H1 (cell line): ENCODE measurements at regions not wholly inside any gene's neighbourhood (a gene's known extent, or its start where the extent isn't known, plus 50 kb on each side); places are given as distances from the start of the nearest gene placed in this dataset.

Source experiments
- CTCF ChIA-PET: fragments of 300-600 bp; sonication (Branson Sonifier 250); formaldehyde crosslinking; loops from one replicate; lab custom pipeline; 2021; ENCODE audit not compliant: partially characterized antibody; lab: Charles Lee
- POLR2A ChIA-PET: fragments of 300-600 bp; sonication (Branson Sonifier 250); formaldehyde crosslinking; loops from one replicate; lab custom pipeline; 2021; ENCODE audit warnings: inconsistent platforms; ENCODE audit not compliant: partially characterized antibody; lab: Charles Lee
- DNase-seq, 2 experiments: peaks; one replicate each; pipeline versions ENCODE4 v3.0.0 to v3.0.0-alpha.2; 2010 to 2022; ENCODE audit warnings: low spot score in 2 of 2, low read depth in 1 of 2, mixed read lengths in 1 of 2
- FAIRE-seq: peaks from 2 replicates; lab custom pipeline; 2011; peaks lifted over from hg19 to GRCh38; lab: Jason Lieb, UNC
- H2AFZ ChIP-seq: 2 replicates; pipeline ENCODE4 v1.8.1; 2012; ENCODE audit warnings: low read length, inconsistent platforms
- H2AK5ac ChIP-seq: 2 replicates; pipeline ENCODE4 v1.6.1; 2013; ENCODE audit warnings: low read depth, low read length
- H2BK120ac ChIP-seq: replicated peaks from 2 replicates; pipeline ENCODE3; 2013; ENCODE audit warnings: low read depth, low read length, inconsistent platforms
- H2BK12ac ChIP-seq: 2 replicates; pipeline ENCODE4 v1.6.1; 2013; ENCODE audit warnings: low read depth, low read length
- H2BK15ac ChIP-seq: 2 replicates; pipeline ENCODE4 v1.6.1; 2013; ENCODE audit warnings: low read length
- H2BK20ac ChIP-seq: 2 replicates; pipeline ENCODE4 v1.6.1; 2013; ENCODE audit warnings: low read length
- H2BK5ac ChIP-seq: 2 replicates; pipeline ENCODE4 v1.6.1; 2013; ENCODE audit warnings: low read depth, low read length
- H3K14ac ChIP-seq: 2 replicates; pipeline ENCODE4 v1.6.1; 2013; ENCODE audit warnings: inconsistent platforms; ENCODE audit not compliant: insufficient read length
- H3K18ac ChIP-seq: 2 replicates; pipeline ENCODE4 v1.6.1; 2013; ENCODE audit warnings: low read length; ENCODE audit errors: extremely low read depth
- H3K23ac ChIP-seq: 2 replicates; pipeline ENCODE4 v1.6.1; 2013; ENCODE audit warnings: inconsistent platforms; ENCODE audit not compliant: insufficient read length
- H3K23me2 ChIP-seq: 2 replicates; pipeline ENCODE4 v1.6.1; 2013; ENCODE audit warnings: low read depth, low read length
- H3K27ac ChIP-seq: 2 replicates; pipeline ENCODE4 v1.6.1; 2011; ENCODE audit warnings: low read depth, low read length, inconsistent platforms
- H3K27me3 ChIP-seq, 4 experiments: replicated peaks in 1 of 4; 1 replicate in 1 of 4; 2 replicates in 3 of 4; pipeline versions ENCODE4 v1.6.1 to v1.8.1; 2011 to 2013; ENCODE audit warnings: low read length in 3 of 4, mild to moderate bottlenecking in 3 of 4, inconsistent platforms in 2 of 4, mixed read lengths in 2 of 4, moderate library complexity in 1 of 4; ENCODE audit not compliant: control insufficient read depth in 3 of 4, insufficient read depth in 3 of 4; ENCODE audit errors: extremely low read depth in 1 of 4
- H3K36me3 ChIP-seq, 4 experiments: 2 replicates each; pipeline versions ENCODE4 v1.6.1 to v1.8.1; 2011 to 2013; ENCODE audit warnings: mild to moderate bottlenecking in 4 of 4, low read length in 3 of 4, moderate library complexity in 2 of 4, control low read depth in 1 of 4, inconsistent platforms in 1 of 4; ENCODE audit not compliant: insufficient read depth in 4 of 4, control insufficient read depth in 2 of 4
- H3K4ac ChIP-seq: replicated peaks from 2 replicates; pipeline ENCODE3; 2013; ENCODE audit warnings: low read length, low read depth, mixed read lengths, inconsistent platforms; ENCODE audit not compliant: insufficient read length
- H3K4me1 ChIP-seq, 4 experiments: replicated peaks in 1 of 4; 1 replicate in 1 of 4; 2 replicates in 3 of 4; pipeline versions ENCODE4 v1.6.1 to v1.8.1; 2011 to 2013; ENCODE audit warnings: low read length in 3 of 4, inconsistent platforms in 2 of 4, mixed read lengths in 1 of 4; ENCODE audit not compliant: insufficient read depth in 4 of 4, control insufficient read depth in 3 of 4
- H3K4me2 ChIP-seq, 2 experiments: 2 replicates each; pipeline versions ENCODE4 v1.6.1 to v1.8.1; 2011 to 2013; ENCODE audit warnings: low read depth in 2 of 2, low read length in 2 of 2, control low read depth in 1 of 2, inconsistent platforms in 1 of 2, mild to moderate bottlenecking in 1 of 2; ENCODE audit not compliant: insufficient read depth in 1 of 2
- H3K4me3 ChIP-seq, 4 experiments: fragments of 200-600, 300-600 bp in 1 of 4; sonication (generic), shearing (Covaris generic), sonication (Bioruptor Twin) in 1 of 4; 2 replicates each; pipeline versions ENCODE4 v1.5.1 to v1.8.1; 2011 to 2016; ENCODE audit warnings: low read length in 4 of 4, low read depth in 3 of 4, control low read depth in 2 of 4, inconsistent platforms in 2 of 4, mild to moderate bottlenecking in 2 of 4, mixed read lengths in 1 of 4, moderate library complexity in 1 of 4; ENCODE audit not compliant: insufficient read depth in 2 of 4; ENCODE audit errors: extremely low read depth in 1 of 4
- H3K56ac ChIP-seq: replicated peaks from 2 replicates; pipeline ENCODE3; 2013; ENCODE audit warnings: low read depth, mild to moderate bottlenecking, mixed read lengths, low read length, inconsistent platforms; ENCODE audit not compliant: insufficient read length
- H3K79me1 ChIP-seq: 2 replicates; pipeline ENCODE4 v1.6.1; 2013; ENCODE audit warnings: low read depth, low read length, control low read depth
- H3K79me2 ChIP-seq, 2 experiments: 2 replicates each; pipeline versions ENCODE4 v1.6.1 to v1.8.1; 2012 to 2013; ENCODE audit warnings: low read length in 2 of 2, mild to moderate bottlenecking in 2 of 2, inconsistent platforms in 1 of 2; ENCODE audit not compliant: insufficient read depth in 2 of 2, control insufficient read depth in 1 of 2
- H3K9ac ChIP-seq, 4 experiments: replicated peaks in 1 of 4; 1 replicate in 1 of 4; 2 replicates in 3 of 4; pipeline versions ENCODE4 v1.6.1 to v1.8.1; 2011 to 2013; ENCODE audit warnings: low read depth in 3 of 4, low read length in 3 of 4, control low read depth in 2 of 4, mild to moderate bottlenecking in 2 of 4, moderate library complexity in 2 of 4, inconsistent platforms in 1 of 4; ENCODE audit errors: extremely low read depth in 1 of 4
- H3K9me3 ChIP-seq, 2 experiments: 2 replicates each; pipeline versions ENCODE4 v1.6.1 to v1.8.1; 2012 to 2013; ENCODE audit warnings: mild to moderate bottlenecking in 2 of 2, moderate library complexity in 2 of 2, control low read depth in 1 of 2, inconsistent platforms in 1 of 2, low read depth in 1 of 2, low read length in 1 of 2, mixed read lengths in 1 of 2; ENCODE audit not compliant: insufficient read depth in 2 of 2
- H4K20me1 ChIP-seq, 2 experiments: replicated peaks in 1 of 2; 2 replicates each; pipeline versions ENCODE3 to v1.8.1; 2011 to 2013; ENCODE audit warnings: inconsistent platforms in 2 of 2, low read length in 2 of 2, mild to moderate bottlenecking in 1 of 2; ENCODE audit not compliant: insufficient read depth in 2 of 2, control insufficient read depth in 1 of 2
- H4K5ac ChIP-seq: 2 replicates; pipeline ENCODE4 v1.6.1; 2013; ENCODE audit warnings: low read length, low read depth, mixed read lengths, inconsistent platforms; ENCODE audit not compliant: insufficient read length
- H4K8ac ChIP-seq: 2 replicates; pipeline ENCODE4 v1.8.0; 2013; ENCODE audit warnings: mild to moderate bottlenecking, moderate library complexity, low read length, inconsistent platforms; ENCODE audit not compliant: insufficient read depth; ENCODE audit errors: extremely low read depth
- H4K91ac ChIP-seq: replicated peaks from 2 replicates; pipeline ENCODE3; 2013; ENCODE audit warnings: low read length, mixed read lengths, inconsistent platforms; ENCODE audit not compliant: insufficient read length
- ASH2L ChIP-seq: fragments of 200-600, 300-600 bp; sonication (generic); IDR thresholded peaks from one replicate; pipeline ENCODE4 v1.7.1; 2017; ENCODE audit warnings: low read length
- CBX5 ChIP-seq: fragments of 300-800, 300-1000 bp; sonication (generic); IDR thresholded peaks from 2 replicates; pipeline ENCODE4 v1.7.1; 2016; ENCODE audit warnings: antibody characterized with exemption, low read length, low read depth
- CHD2 ChIP-seq: IDR thresholded peaks from 2 replicates; pipeline ENCODE4 v1.6.1; 2012; ENCODE audit warnings: low read length, improper control_type of control experiment
- CTCF ChIP-seq, 3 experiments: IDR thresholded peaks; 1 replicate in 2 of 3; 2 replicates in 1 of 3; pipeline versions ENCODE4 v1.5.1 to v1.6.1; 2011; ENCODE audit warnings: low read length in 3 of 3, mild to moderate bottlenecking in 3 of 3, inconsistent platforms in 2 of 3, low read depth in 1 of 3, moderate library complexity in 1 of 3; ENCODE audit not compliant: insufficient read depth in 1 of 3; ENCODE audit errors: control extremely low read depth in 1 of 3
- GTF2F1 ChIP-seq: IDR thresholded peaks from 2 replicates; pipeline ENCODE4 v1.6.1; 2012; ENCODE audit warnings: low read depth, low read length, improper control_type of control experiment, borderline replicate concordance
- MAFK ChIP-seq: IDR thresholded peaks from 2 replicates; pipeline ENCODE4 v1.6.1; 2012; ENCODE audit warnings: low read depth, mild to moderate bottlenecking, improper control_type of control experiment, low read length
- PHF8 ChIP-seq: fragments of 200-600 bp; sonication (generic); conservative IDR thresholded peaks from 2 replicates; pipeline ENCODE4 v1.7.1; 2012; ENCODE audit warnings: low read depth, mild to moderate bottlenecking, inconsistent platforms, low read length, moderate library complexity
- POLR2A ChIP-seq, 2 experiments: IDR thresholded peaks; 1 replicate in 1 of 2; 2 replicates in 1 of 2; pipeline ENCODE4 v1.6.1; 2011; ENCODE audit warnings: low read depth in 2 of 2, low read length in 2 of 2, mild to moderate bottlenecking in 2 of 2; ENCODE audit errors: control extremely low read depth in 1 of 2
- SIN3A ChIP-seq, 2 experiments: IDR thresholded peaks in 1 of 2; conservative IDR thresholded peaks in 1 of 2; 2 replicates each; pipeline ENCODE4 v1.6.1; 2011 to 2012; ENCODE audit warnings: low read length in 2 of 2, improper control_type of control experiment in 1 of 2, low read depth in 1 of 2, mild to moderate bottlenecking in 1 of 2
- SP4 ChIP-seq: IDR thresholded peaks from 2 replicates; pipeline ENCODE4 v1.6.1; 2012; ENCODE audit warnings: low read length, inconsistent platforms
- TAF7 ChIP-seq: optimal IDR thresholded peaks from 2 replicates; pipeline ENCODE3; 2011; ENCODE audit warnings: low read depth, mild to moderate bottlenecking, inconsistent platforms, low read length, moderate library complexity, borderline replicate concordance
- TCF12 ChIP-seq: IDR thresholded peaks from 2 replicates; pipeline ENCODE4 v1.6.1; 2011; ENCODE audit warnings: low read depth, mild to moderate bottlenecking, low read length
- WGBS, 2 experiments: shearing (Covaris generic) in 1 of 2; methylation state at CpG; one replicate each; pipeline versions ENCODE4 v1.1.6 to v1.1.7; 2013 to 2015; ENCODE audit warnings: low lambda C conversion rate in 2 of 2, mixed read lengths in 2 of 2, inconsistent platforms in 1 of 2, low coverage in 1 of 2, missing lambda C conversion rate in 1 of 2; ENCODE audit not compliant: insufficient replicate concordance in 2 of 2, insufficient coverage in 1 of 2, insufficient read length in 1 of 2; ENCODE audit errors: extremely low coverage in 1 of 2, missing lambda C conversion rate in 1 of 2; 5-methylcytosine and 5-hydroxymethylcytosine counted together

GRCh38 chr13:34467450-34468083 is 474.5 kb upstream of the NBEA start:
- no peak for FAIRE-seq
- Histone ChIP-seq H2BK15ac (no peak overlapping the region), H3K23me2 (no peaks in the 10 kb centered on the region), H4K8ac (no peak overlapping the region), H3K27ac (no peak overlapping the region), H3K4ac (no peak overlapping the region), H3K14ac (no peak overlapping the region), H3K9ac (no peak overlapping the region), H3K4me2 (no peak overlapping the region), H2BK12ac (no peak overlapping the region), H3K27me3 (peaks cover 0 to 1% (median 0%) of the 10 kb centered on the region in 4 experiments; a peak in 1 of 7 replicates), H3K18ac (no peak overlapping the region), H4K5ac (no peak overlapping the region), H3K36me3 (no peaks in the 10 kb centered on the region), H2BK5ac (no peak overlapping the region), H2BK120ac (no peak overlapping the region), H3K79me1 (no peaks in the 10 kb centered on the region), H4K20me1 (no peaks in the 10 kb centered on the region), H4K91ac (no peak overlapping the region), H3K9me3 (no peaks in the 10 kb centered on the region), H3K23ac (no peak overlapping the region), H2AK5ac (no peak overlapping the region), H3K4me3 (no peak overlapping the region), H2AFZ (no peak overlapping the region), H3K79me2 (no peaks in the 10 kb centered on the region), H2BK20ac (no peak overlapping the region), H3K56ac (no peak overlapping the region), H3K4me1 (no peaks in the 10 kb centered on the region)
- CTCF ChIA-PET = interaction anchor here (0.7 to 1.6 kb wide), 6 partner anchors 8 to 165 kb away, joined by 3 to 5 read pairs (median 3); no protein-coding TSS in a partner anchor
- no peak for DNase-seq
- POLR2A ChIA-PET = no interaction called here
- WGBS, 2 experiments = 89% methylated on average over 3 of the region's 3 CpGs; no CpG with 5 or more reads in 1 of the 2 experiments
- TF ChIP-seq SP4 (no peak), SIN3A (conservative IDR thresholded peaks at IDR 0.05 in 1 of 2, IDR thresholded peaks at IDR 0.05 in 1 of 2; ENCODE audit: low read depth in 1 of 2, low read length in 2 of 2) (no peak), POLR2A (IDR thresholded peaks at IDR 0.05; ENCODE audit: control extremely low read depth in 1 of 2, low read depth in 2 of 2, low read length in 2 of 2) (no peak), GTF2F1 (no peak), ASH2L (no peak), CBX5 (no peak), PHF8 (no peak), CTCF (IDR thresholded peaks at IDR 0.05; ENCODE audit: control extremely low read depth in 1 of 3, insufficient read depth in 1 of 3, low read depth in 1 of 3, low read length in 3 of 3) (no peak), TAF7 (no peak), TCF12 (no peak), CHD2 (no peak), MAFK (no peak)
